ENCODE measurements at regions not wholly inside any gene's neighbourhood (a gene's known extent, or its start where the extent isn't known, plus 50 kb on each side); places are given as distances from the start of the nearest gene placed in this dataset.
"Not testable (repeated sequence)": the region's sequence is repeated elsewhere in the genome, so short reads cannot be mapped to it uniquely, and the experiment has no call there.

DNA sequence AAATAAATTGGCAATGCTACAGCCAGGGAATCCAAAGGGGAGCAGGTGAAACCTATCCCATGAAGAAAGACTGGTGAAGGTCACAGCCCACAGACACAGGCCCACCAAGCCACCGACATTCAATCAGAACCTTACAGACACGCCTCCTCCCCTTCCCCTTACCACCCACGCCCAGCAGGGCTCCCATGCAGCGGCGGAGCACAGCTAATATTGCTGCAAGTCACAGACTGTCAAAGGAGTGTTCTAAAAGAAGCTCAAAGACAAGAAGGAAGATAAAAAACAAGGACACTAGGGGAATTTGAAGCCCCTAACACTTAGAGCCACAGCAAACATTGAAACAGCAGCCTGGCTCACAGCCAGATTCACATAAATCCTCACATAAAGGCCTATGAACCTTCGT, 91.2 kb downstream of the MED10 start:
- no peak overlapping the region for H3K27ac Mint-ChIP-seq
- H3K36me3 Mint-ChIP-seq: no peaks in the 10 kb centered on the region
- no peaks in the 10 kb centered on the region for H3K4me1 Mint-ChIP-seq
- H3K27me3 Mint-ChIP-seq (ENCODE audit: low read depth in 3 of 3): peaks cover 2 to 5% (median 2%) of the 10 kb centered on the region in 3 donors
- no peak for DNase-seq
- no peak overlapping the region for H3K4me3 Mint-ChIP-seq
- H3K9me3 Mint-ChIP-seq: peaks cover 0 to 4% (median 0%) of the 10 kb centered on the region in 6 donors

DNA sequence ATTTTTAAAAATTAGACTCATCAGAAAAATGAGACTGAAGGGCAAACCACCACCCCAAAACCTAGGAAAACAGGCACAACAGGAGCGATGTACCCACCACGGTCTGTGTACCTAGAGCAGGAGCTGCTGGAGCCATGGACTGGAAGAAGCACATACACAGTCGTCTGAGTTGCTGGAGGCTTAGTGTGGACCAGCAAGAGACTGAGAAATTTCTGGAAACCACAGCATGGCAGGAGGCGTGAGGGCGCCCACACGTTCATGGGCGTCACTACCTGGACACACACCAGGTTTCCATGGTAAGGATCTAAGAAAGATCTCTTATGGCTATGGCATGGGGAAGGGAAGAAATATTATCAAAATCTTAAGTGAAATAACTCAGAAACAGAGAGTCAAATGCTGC, 91.9 kb downstream of the MED10 start:
- Mint-ChIP-seq H3K4me1 (no peaks in the 10 kb centered on the region), H3K36me3 (no peaks in the 10 kb centered on the region), H3K9me3 (peaks cover 0 to 4% (median 0%) of the 10 kb centered on the region in 6 donors), H3K4me3 (no peak overlapping the region), H3K27ac (no peak overlapping the region), H3K27me3 (ENCODE audit: low read depth in 3 of 3) (peaks cover 2 to 5% (median 2%) of the 10 kb centered on the region in 3 donors)
- DNase-seq: no peak

DNA sequence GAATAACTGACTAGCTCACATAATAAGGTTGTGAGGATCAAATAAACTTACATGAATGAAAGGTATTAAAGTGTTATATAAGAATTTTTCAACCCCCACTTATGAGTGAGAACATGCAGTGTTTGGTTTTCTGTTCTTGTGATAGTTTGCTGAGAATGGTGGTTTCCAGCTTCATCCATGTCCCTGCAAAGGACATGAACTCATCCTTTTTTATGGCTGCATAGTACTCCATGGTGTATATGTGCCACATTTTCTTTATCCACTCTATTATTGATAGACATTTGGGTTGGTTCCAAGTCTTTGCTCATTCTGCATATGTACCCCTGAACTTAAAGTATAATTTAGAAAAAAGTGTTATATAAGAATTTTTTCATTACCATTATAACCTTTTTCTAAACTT, 93.9 kb downstream of the MED10 start:
- H3K27ac Mint-ChIP-seq, H3K4me3 Mint-ChIP-seq, DNase-seq, H3K4me1 Mint-ChIP-seq, H3K36me3 Mint-ChIP-seq, H3K9me3 Mint-ChIP-seq: not testable (repeated sequence)
- H3K27me3 Mint-ChIP-seq (ENCODE audit: low read depth in 3 of 3): peaks cover 0 to 10% (median 2%) of the 10 kb centered on the region in 3 donors

DNA sequence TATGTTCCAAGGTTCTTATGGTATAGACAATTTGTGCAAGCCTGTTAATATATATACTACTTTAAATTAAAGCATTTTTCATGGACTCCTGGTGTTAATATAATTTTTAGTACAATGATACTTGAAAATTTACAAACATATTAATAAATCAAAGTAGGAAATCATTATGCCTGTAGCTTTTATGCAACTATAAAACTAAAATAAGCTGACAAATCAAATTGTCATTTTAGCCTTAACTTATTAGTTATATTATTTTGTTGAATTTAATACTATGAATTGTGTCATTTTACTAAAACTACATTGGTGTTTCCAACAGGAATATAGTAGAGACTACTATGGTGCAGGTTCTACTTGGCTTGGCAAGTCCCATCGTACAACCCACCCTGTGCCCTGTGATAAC, 96.0 kb downstream of the MED10 start:
- H3K9me3 Mint-ChIP-seq: peaks cover 0 to 4% (median 0%) of the 10 kb centered on the region in 6 donors
- no peaks in the 10 kb centered on the region for H3K4me1 Mint-ChIP-seq
- H3K36me3 Mint-ChIP-seq: no peaks in the 10 kb centered on the region
- H3K27ac Mint-ChIP-seq: no peak overlapping the region
- peaks cover 0 to 8% (median 4%) of the 10 kb centered on the region in 3 donors for H3K27me3 Mint-ChIP-seq (ENCODE audit: low read depth in 3 of 3)
- DNase-seq: no peak
- H3K4me3 Mint-ChIP-seq: no peak overlapping the region

DNA sequence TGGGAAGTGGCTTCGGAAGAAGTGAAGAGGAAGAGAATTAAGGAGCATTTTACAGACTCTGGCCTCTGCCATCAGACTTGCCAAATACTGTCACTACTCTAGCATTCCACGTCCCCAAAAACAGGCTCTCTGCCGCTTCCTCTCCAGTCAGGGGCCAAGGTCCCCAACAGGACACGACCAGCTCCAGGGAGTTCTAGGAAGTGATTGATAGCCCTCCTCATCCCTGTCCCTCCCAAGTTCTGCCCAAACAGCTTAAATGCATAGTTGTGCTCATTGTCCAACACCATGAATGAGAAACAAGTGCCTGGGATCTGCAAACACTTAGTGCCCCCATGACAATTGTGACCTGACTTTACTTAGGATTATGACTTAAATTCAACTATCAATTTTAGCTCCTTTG, 96.5 kb downstream of the MED10 start:
- Mint-ChIP-seq H3K9me3 (peaks cover 0 to 4% (median 0%) of the 10 kb centered on the region in 6 donors), H3K4me1 (no peaks in the 10 kb centered on the region), H3K27ac (no peak overlapping the region)

DNA sequence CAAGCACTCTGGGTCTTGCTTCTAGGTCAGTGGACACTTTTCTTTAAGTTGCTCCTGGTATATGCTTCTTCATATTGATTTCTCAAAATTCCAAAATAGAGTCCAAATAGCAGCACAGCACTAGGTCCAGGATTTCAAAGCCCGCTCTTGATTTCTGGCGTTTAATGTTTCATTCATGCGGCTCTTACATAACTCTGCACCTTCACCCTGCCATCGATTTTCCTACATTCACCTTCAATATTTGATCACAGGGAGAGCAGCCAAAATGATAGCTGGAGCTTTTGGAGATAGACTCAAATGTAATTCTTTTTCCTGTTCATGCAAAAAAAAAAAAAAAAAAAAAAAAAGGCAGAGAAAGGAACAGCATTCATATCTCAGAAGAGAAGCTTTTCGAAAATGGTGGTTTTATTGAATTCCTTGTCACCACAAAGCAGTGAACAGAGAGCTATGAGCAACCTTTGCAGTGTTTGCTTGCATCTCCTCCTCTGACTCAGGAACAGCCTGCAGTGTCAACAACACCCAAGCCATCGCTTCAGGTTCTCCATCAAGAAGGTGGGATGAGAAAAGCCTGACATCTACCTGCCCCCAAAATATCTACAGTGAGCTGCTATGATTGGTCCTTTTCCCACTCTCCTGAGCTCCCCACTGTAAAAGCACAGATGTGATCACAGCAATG, 97.8 kb downstream of the MED10 start:
- no peak overlapping the region for H3K4me3 Mint-ChIP-seq
- no peak overlapping the region for H3K27ac Mint-ChIP-seq
- no peak for DNase-seq
- peaks cover 0 to 4% (median 0%) of the 10 kb centered on the region in 6 donors for H3K9me3 Mint-ChIP-seq
- no peaks in the 10 kb centered on the region for H3K36me3 Mint-ChIP-seq
- H3K27me3 Mint-ChIP-seq (ENCODE audit: low read depth in 3 of 3): peaks cover 0 to 10% (median 9%) of the 10 kb centered on the region in 3 donors
- H3K4me1 Mint-ChIP-seq: no peaks in the 10 kb centered on the region

More for the DNA sequence above, 96.5 kb downstream of the MED10 start:
- H3K36me3 Mint-ChIP-seq: no peaks in the 10 kb centered on the region
- no peak for DNase-seq
- H3K27me3 Mint-ChIP-seq (ENCODE audit: low read depth in 3 of 3): peaks cover 0 to 10% (median 4%) of the 10 kb centered on the region in 3 donors
- H3K4me3 Mint-ChIP-seq: no peak overlapping the region

DNA sequence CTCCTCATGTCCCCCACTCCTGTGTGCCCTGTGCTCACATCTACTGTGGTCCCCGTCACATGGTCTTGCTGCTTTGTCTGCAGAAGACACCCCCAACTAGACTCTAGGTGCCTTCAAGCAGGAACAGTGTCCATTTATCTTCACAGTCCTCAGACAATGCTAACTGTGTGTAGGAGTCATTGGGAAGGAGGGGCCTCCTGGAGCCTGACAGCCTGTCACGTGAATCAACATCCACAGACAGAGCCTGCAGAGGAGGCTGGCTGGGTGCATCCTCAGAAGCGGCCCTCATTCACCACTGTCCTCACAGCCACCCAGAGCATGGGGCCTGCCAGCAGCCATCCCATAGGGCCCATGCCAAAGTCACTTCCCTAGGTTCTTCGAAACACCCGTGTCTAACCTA, 98.7 kb downstream of the MED10 start:
- no peak overlapping the region for H3K27ac Mint-ChIP-seq

DNA sequence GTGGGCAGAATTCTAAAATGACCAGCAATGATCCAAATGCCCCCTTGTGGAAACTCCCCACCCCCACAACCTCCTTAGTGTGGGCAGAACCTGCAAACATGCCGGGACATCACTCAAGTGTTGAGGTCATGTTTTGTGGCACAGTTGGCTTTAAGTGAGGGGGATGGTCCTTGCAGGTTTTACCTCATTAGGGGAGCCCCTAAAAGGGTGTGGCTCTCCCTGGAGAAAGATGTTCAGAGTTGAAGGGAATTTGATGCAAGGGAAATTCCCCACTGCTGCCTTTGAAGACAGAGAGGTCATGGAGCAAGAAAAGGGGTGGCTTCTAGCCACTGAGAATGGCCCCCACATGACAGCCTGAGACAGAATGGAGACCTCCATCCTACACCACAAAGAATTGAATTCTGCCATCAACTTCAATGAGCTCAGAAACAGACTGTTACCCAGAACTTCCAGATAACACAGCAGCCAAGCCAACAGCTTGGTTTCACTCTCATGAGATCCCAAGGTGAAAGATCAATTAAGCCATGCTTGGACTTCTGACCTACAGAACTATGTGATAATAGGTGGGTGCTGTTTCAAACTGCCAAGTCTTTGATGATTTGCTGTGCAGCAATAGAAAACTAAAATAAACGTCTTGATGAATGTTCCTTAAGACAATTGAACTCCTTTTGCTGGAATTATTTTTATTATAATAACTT, 103.4 kb downstream of the MED10 start:
- Mint-ChIP-seq H3K36me3 (no peaks in the 10 kb centered on the region), H3K27me3 (ENCODE audit: low read depth in 3 of 3) (peaks cover 0 to 7% (median 1%) of the 10 kb centered on the region in 3 donors), H3K9me3 (peaks cover 0 to 3% (median 0%) of the 10 kb centered on the region in 6 donors), H3K4me3 (no peak overlapping the region), H3K27ac (no peak overlapping the region), H3K4me1 (no peaks in the 10 kb centered on the region)
- DNase-seq: no peak

More for the DNA sequence above, 98.7 kb downstream of the MED10 start:
- peaks cover 0 to 9% (median 7%) of the 10 kb centered on the region in 3 donors for H3K27me3 Mint-ChIP-seq (ENCODE audit: low read depth in 3 of 3)
- no peak for DNase-seq
- peaks cover 0 to 4% (median 0%) of the 10 kb centered on the region in 6 donors for H3K9me3 Mint-ChIP-seq
- no peak overlapping the region for H3K4me3 Mint-ChIP-seq
- H3K4me1 Mint-ChIP-seq: no peaks in the 10 kb centered on the region
- no peaks in the 10 kb centered on the region for H3K36me3 Mint-ChIP-seq

DNA sequence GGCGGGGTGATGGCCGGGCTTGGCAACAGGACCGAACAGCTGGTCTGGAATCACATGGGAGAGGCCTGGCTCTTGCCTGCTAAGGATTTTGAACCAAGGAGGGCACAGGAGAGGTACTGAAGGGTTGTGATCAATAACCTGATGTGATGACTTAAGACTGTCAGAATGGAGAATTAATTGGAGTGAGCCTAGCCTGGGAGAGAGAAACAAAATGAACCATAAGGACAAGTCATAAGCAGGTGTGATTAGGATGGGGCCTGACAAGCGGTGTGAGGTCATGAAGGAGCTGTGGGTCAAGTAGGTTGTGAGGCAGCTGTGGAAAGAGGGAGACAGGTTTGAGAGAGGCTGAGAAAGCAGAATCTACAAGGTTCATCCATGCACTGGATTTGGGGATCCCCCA, 104.6 kb downstream of the MED10 start:
- no peak overlapping the region for H3K27ac Mint-ChIP-seq
- no peak for DNase-seq
- no peak overlapping the region for H3K4me3 Mint-ChIP-seq
- no peaks in the 10 kb centered on the region for H3K4me1 Mint-ChIP-seq
- H3K36me3 Mint-ChIP-seq: no peaks in the 10 kb centered on the region
- H3K9me3 Mint-ChIP-seq: peaks cover 0 to 3% (median 0%) of the 10 kb centered on the region in 6 donors
- peaks cover 0 to 4% (median 1%) of the 10 kb centered on the region in 3 donors for H3K27me3 Mint-ChIP-seq (ENCODE audit: low read depth in 3 of 3)

DNA sequence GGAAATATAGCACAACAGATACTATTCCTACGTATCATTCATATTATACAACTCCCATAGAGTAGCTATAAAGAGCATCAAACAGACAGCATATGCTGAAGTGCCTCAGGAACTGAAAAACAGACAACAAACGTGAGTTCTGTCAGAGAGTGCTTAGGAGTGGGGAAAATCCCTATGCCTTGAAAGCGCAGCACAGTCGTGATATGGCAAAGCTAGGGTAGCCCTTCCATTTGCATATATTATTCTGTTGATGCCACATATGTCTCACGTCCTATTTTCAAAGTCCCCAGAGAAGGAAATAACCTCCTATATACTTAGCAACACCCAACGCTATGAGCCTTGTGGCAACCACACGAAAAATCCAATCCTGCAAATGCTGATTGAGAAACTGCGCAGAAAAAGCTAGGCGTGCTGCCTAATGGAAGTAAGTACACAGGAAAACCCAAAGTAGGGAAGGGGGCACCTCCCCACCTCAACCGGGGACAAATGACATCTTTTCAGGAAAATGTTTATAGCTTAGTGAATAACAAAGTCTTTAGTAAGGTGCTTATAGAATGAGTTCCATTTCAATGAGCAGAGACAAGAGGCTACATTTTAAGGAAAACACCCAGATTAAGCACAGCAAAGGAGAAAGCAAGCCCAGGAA, 105.1 kb downstream of the MED10 start:
- no peak for DNase-seq
- peaks cover 0 to 4% (median 1%) of the 10 kb centered on the region in 3 donors for H3K27me3 Mint-ChIP-seq (ENCODE audit: low read depth in 3 of 3)
- H3K9me3 Mint-ChIP-seq: peaks cover 0 to 3% (median 0%) of the 10 kb centered on the region in 6 donors
- no peaks in the 10 kb centered on the region for H3K4me1 Mint-ChIP-seq
- no peak overlapping the region for H3K27ac Mint-ChIP-seq
- H3K36me3 Mint-ChIP-seq: no peaks in the 10 kb centered on the region
- no peak overlapping the region for H3K4me3 Mint-ChIP-seq

DNA sequence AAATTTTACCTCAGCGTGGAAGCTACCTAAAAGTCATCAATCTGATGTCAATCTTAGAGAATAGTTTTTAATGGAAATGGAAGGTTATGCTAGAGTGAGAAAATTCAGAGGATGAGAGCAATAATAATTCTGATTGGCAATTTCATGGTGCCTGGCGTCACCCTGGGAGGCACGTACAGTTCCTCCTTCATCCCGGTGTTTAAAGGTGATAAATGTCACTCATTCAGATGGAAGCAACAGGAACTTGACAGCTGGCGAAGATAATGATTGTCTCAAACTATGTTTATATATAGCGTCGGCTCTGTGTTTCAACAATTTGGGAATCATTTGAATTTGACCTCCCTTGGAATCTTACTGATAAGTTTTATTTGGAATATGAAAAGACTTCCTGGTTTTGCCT, 108.4 kb downstream of the MED10 start:
- H3K36me3 Mint-ChIP-seq: no peaks in the 10 kb centered on the region
- no peak overlapping the region for H3K4me3 Mint-ChIP-seq

DNA sequence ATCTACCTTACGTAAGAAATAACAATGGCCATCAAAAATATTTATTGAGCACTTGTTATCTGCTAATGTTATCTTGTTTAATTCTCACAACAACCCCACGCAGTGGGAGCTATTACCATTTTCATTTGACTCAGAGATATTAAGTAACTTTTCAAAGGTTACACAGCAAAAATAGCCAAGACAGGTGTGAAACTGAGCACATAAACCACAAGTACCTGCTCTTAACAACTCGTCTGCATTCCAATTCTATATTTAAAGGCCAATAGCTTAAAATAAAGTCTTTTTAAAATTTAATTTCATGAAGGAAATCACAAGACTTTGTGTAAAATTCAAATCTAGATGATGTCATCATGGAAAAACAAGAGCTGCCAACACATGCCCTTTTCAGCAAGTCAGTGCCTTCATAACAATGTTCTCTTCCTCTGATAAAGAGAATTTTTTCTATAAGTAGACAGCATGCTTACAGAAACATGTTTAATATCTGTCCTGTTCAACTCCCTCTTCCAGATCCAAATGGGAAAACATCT, 111.6 kb downstream of the MED10 start:
- no peak overlapping the region for H3K27ac Mint-ChIP-seq
- no peak for DNase-seq
- no peaks in the 10 kb centered on the region for H3K4me1 Mint-ChIP-seq
- peaks cover 0 to 3% (median 0%) of the 10 kb centered on the region in 6 donors for H3K9me3 Mint-ChIP-seq
- no peaks in the 10 kb centered on the region for H3K36me3 Mint-ChIP-seq
- H3K4me3 Mint-ChIP-seq: no peak overlapping the region
- no peaks in the 10 kb centered on the region for H3K27me3 Mint-ChIP-seq (ENCODE audit: low read depth in 3 of 3)

More for the DNA sequence above, 108.4 kb downstream of the MED10 start:
- no peak for DNase-seq
- Mint-ChIP-seq H3K4me1 (no peaks in the 10 kb centered on the region), H3K9me3 (peaks cover 0 to 3% (median 0%) of the 10 kb centered on the region in 6 donors), H3K27ac (no peak overlapping the region), H3K27me3 (ENCODE audit: low read depth in 3 of 3) (no peaks in the 10 kb centered on the region)

DNA sequence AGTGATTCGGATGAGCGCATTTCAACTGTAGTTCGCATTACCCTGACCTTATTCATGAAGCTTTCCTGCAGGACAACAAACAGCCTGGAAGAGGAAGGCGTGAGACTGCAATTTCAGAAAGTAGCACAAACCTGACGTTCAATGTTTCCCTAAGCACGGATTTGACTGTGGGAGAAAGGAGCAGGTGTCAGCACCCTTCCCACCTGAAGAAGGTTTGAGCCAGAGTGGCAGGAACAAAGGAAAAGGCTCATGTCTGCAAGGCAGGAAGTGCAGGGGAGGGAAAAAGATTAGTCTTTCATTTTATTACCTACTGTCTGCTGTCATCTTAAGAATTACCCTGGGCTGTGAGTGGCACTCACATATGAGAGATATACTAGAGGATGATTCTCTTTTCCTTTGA, 114.0 kb downstream of the MED10 start:
- no peak for DNase-seq
- Mint-ChIP-seq H3K27me3 (ENCODE audit: low read depth in 3 of 3) (no peaks in the 10 kb centered on the region), H3K27ac (no peak overlapping the region), H3K4me1 (no peaks in the 10 kb centered on the region), H3K4me3 (no peak overlapping the region), H3K36me3 (no peaks in the 10 kb centered on the region), H3K9me3 (peaks cover 0 to 5% (median under 1%) of the 10 kb centered on the region in 6 donors)
